ENCODE measurements at regions not wholly inside any gene's neighbourhood (a gene's known extent, or its start where the extent isn't known, plus 50 kb on each side); places are given as distances from the start of the nearest gene placed in this dataset.

GRCh38 chr4:136748773-136749172 lies 783.5 kb downstream of the PCDH18 start (continued):
- TF ChIP-seq ZNF426 (tag by site-specific recombination; IDR thresholded peaks at IDR 0.05) (no peak), ZNF792 (tag by site-specific recombination; IDR thresholded peaks at IDR 0.05) (no peak), ZNF600 (tag by site-specific recombination; IDR thresholded peaks at IDR 0.05) (no peak), ZNF175 (tag by site-specific recombination; IDR thresholded peaks at IDR 0.05) (no peak)

GRCh38 chr4:136748165-136748564 lies 784.1 kb downstream of the PCDH18 start:
- CTCF ChIA-PET = no interaction called here
- POLR2A ChIA-PET = no interaction called here
- no peak for TF ChIP-seq ZNF555 (tag by site-specific recombination; conservative IDR thresholded peaks at IDR 0.05)

DNA sequence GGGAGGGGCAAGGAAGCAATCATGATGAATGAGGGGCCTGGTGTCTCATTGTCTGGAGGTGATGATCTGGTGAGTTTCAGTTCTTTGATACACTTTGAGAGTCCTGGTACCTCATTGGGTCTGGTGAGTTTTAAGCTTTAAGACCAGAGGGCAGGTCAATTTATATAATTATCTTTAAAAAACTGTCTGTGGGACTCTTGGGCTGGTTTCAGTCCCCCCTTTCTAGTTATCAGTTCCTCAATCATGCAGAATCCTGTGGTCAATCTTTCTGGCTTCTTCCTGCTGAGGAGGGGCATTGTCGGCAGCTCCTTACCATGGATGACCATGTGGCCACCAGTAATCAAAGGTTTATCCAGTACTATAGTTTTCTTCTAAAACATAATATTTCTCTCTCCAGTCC lies 789.1 kb downstream of the PCDH18 start:
- TF ChIP-seq, protein P1, sequence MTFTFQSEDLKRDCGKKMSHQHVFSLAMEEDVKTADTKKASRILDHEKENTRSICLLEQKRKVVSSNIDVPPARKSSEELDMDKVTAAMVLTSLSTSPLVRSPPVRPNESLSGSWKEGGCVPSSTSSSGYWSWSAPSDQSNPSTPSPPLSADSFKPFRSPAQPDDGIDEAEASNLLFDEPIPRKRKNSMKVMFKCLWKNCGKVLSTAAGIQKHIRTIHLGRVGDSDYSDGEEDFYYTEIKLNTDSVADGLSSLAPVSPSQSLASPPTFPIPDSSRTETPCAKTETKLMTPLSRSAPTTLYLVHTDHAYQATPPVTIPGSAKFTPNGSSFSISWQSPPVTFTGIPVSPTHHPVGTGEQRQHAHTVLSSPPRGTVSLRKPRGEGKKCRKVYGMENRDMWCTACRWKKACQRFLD (tag by site-specific recombination; IDR thresholded peaks at IDR 0.05) = no peak
- TF ChIP-seq ZNF366 (tag by site-specific recombination; conservative IDR thresholded peaks at IDR 0.05) (no peak), ZSCAN23 (tag by site-specific recombination; IDR thresholded peaks at IDR 0.05) (no peak), ZNF416 (tag by site-specific recombination; IDR thresholded peaks at IDR 0.05) (no peak), MYNN (tag by site-specific recombination; IDR thresholded peaks at IDR 0.05; ENCODE audit: borderline replicate concordance) (no peak), KLF10 (tag by site-specific recombination; IDR thresholded peaks at IDR 0.05) (no peak), REST (tag by site-specific recombination; IDR thresholded peaks at IDR 0.05) (no peak), ZNF610 (tag by site-specific recombination; IDR thresholded peaks at IDR 0.05; ENCODE audit: borderline replicate concordance) (no peak), ZSCAN4 (tag by site-specific recombination; IDR thresholded peaks at IDR 0.05) (no peak), ZNF670 (tag by site-specific recombination; IDR thresholded peaks at IDR 0.05; ENCODE audit: low read depth) (no peak), SP7 (tag by site-specific recombination; IDR thresholded peaks at IDR 0.05) (no peak), ZNF398 (tag by site-specific recombination; IDR thresholded peaks at IDR 0.05) (no peak), ZBTB10 (tag by site-specific recombination; IDR thresholded peaks at IDR 0.05) (no peak)
- TF ChIP-seq, protein P2, sequence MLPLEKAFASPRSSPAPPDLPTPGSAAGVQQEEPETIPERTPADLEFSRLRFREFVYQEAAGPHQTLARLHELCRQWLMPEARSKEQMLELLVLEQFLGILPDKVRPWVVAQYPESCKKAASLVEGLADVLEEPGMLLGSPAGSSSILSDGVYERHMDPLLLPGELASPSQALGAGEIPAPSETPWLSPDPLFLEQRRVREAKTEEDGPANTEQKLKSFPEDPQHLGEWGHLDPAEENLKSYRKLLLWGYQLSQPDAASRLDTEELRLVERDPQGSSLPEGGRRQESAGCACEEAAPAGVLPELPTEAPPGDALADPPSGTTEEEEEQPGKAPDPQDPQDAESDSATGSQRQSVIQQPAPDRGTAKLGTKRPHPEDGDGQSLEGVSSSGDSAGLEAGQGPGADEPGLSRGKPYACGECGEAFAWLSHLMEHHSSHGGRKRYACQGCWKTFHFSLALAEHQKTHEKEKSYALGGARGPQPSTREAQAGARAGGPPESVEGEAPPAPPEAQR (tag by site-specific recombination; IDR thresholded peaks at IDR 0.05) = no peak
- no peaks in the 10 kb centered on the region for H3K4me1 ChIP-seq (ENCODE audit: control insufficient read depth, insufficient read depth, low read length)

More at GRCh38 chr4:136748165-136748564, 784.1 kb downstream of the PCDH18 start:
- no peak overlapping the region for H3K27ac ChIP-seq (ENCODE audit: extremely low read depth, low read depth, low read length)
- no peak overlapping the region for H3K4me3 ChIP-seq (ENCODE audit: low read depth, low read length)
- H3K36me3 ChIP-seq (ENCODE audit: control insufficient read depth in 2 of 2, insufficient read depth in 1 of 2, low read length in 2 of 2) = no peaks in the 10 kb centered on the region
- H3K4me1 ChIP-seq (ENCODE audit: control insufficient read depth, insufficient read depth, low read length) = no peaks in the 10 kb centered on the region
- H3K9me3 ChIP-seq (ENCODE audit: control insufficient read depth, insufficient read depth, low read depth, low read length) = no peaks in the 10 kb centered on the region

More for the DNA sequence above, 789.1 kb downstream of the PCDH18 start:
- Histone ChIP-seq H3K4me3 (ENCODE audit: low read depth, low read length) (no peak overlapping the region), H3K36me3 (ENCODE audit: control insufficient read depth in 2 of 2, insufficient read depth in 1 of 2, low read length in 2 of 2) (no peaks in the 10 kb centered on the region), H3K9me3 (ENCODE audit: control insufficient read depth, insufficient read depth, low read depth, low read length) (no peaks in the 10 kb centered on the region), H3K27ac (ENCODE audit: extremely low read depth, low read depth, low read length) (no peak overlapping the region)
- CTCF ChIA-PET = no interaction called here
- POLR2A ChIA-PET = no interaction called here
